ENCODE measurements at regions not wholly inside any gene's neighbourhood (a gene's known extent, or its start where the extent isn't known, plus 50 kb on each side); places are given as distances from the start of the nearest gene placed in this dataset.

GRCh38 chr1:58158506-58159433, 387.8 kb downstream of the OMA1 start:
- no peak for DNase-seq (ENCODE audit: extremely low read depth in 1 of 11, low read depth in 9 of 11, low spot score in 4 of 11)

DNA sequence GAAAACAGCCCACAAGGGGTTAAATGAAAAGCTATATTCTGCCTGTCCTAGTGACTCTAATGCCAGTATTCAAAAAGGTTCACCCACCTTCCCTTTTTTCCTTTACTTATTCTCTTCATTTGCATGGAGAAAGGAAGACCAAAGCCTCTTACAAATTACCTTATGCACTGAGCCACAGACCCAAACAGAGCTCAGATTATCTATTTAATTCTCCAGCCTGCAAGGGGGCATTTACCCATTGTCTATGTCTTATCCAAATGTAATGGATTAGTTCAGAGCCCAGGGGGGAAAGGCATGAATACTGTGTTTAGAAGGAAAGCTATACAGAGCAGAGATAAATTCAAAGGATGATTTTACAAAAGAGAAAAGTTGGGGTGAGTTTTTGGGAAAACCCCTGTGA, 388.5 kb downstream of the OMA1 start:
- no peak for DNase-seq (ENCODE audit: extremely low read depth in 1 of 11, low read depth in 9 of 11, low spot score in 4 of 11)

GRCh38 chr1:58157256-58157655, 389.3 kb downstream of the OMA1 start:
- no peak for DNase-seq (ENCODE audit: extremely low read depth in 1 of 11, low read depth in 9 of 11, low spot score in 4 of 11)

DNA sequence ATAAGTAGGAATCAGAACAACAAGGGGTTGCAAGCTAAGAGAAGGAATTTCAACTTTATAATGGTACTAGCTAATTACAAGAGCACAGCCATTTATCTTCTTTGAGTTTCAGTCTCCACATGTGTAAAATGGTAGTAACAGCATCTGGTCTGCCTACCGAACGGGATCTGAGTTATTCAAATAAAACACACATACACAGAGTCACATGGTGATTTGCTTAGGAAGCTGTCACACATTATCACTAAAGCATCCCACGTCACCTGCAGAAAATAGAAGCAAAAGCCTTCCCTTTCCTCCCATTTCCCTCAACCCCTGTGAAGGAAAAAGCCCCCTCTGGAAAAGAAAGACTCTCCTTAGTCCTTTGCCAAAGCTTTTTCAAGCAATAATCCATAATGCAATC, 389.7 kb downstream of the OMA1 start:
- no peak for DNase-seq (ENCODE audit: extremely low read depth in 1 of 11, low read depth in 9 of 11, low spot score in 4 of 11)

GRCh38 chr1:58156124-58156468, 390.4 kb downstream of the OMA1 start:
- DNase-seq (ENCODE audit: extremely low read depth in 1 of 11, low read depth in 9 of 11, low spot score in 4 of 11), result no peak

- DNase-seq (ENCODE audit: extremely low read depth in 1 of 11, low read depth in 9 of 11, low spot score in 4 of 11), result peak in 3 of 11 donors; percentile 2 to 10 (median 4)
Observed at GRCh38 chr1:58155418-58156123, 391.0 kb downstream of the OMA1 start.

DNA sequence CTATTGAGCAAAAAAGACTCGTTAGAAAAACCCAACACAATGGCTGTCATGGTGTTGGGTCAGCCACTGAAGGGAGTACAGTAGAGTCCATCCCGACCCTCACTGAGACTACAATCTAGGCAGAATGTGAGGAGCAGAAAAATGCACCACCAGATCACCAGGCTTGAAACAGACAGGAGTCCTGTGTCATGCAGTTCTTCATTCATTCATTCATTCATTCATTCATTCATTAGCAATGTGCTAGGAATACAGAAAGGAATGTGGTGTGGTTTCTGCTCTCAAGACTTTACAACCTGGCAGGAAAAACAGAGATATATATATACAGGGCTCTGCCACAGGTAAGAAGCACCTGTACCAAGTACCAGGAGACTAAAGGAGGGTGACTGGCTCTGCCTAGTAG, 392.3 kb downstream of the OMA1 start:
- no peak for DNase-seq (ENCODE audit: extremely low read depth in 1 of 11, low read depth in 9 of 11, low spot score in 4 of 11)

- DNase-seq (ENCODE audit: extremely low read depth in 1 of 11, low read depth in 9 of 11, low spot score in 4 of 11), result no peak
Observed at GRCh38 chr1:58152697-58153096, 393.8 kb downstream of the OMA1 start.

DNA sequence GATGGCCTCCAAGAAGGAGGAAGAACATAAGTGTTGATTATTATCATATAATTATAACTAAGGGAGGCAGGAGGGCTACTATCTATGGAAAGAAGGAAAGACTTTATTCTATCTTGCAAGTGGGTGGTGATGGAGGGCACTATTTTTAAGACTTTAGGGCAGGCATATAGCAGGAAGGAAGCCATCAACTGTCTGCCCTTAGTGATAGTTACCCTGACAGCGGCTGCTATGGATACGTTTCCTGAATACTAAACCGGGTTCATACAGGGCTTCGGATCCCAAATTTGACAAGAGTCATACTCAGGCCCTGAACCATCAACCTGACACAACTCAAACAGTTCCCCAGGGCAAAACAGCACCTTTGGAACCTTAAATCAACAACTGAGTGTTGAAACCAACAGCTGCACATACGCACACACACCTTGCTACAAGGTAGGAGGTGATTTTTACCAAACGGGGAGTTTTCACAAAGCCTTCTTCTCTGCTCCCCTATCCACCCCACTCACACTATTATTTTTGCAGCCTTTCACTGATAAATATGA, 397.2 kb downstream of the OMA1 start:
- no peak for DNase-seq (ENCODE audit: extremely low read depth in 1 of 11, low read depth in 9 of 11, low spot score in 4 of 11)

GRCh38 chr1:58144698-58145270, 401.7 kb downstream of the OMA1 start:
- DNase-seq (ENCODE audit: extremely low read depth in 1 of 11, low read depth in 9 of 11, low spot score in 4 of 11), result no peak

GRCh38 chr1:58143972-58144697, 402.4 kb downstream of the OMA1 start:
- no peak for DNase-seq (ENCODE audit: extremely low read depth in 1 of 11, low read depth in 9 of 11, low spot score in 4 of 11)

- peak in 3 of 11 donors; percentile 2 to 15 (median 4) for DNase-seq (ENCODE audit: extremely low read depth in 1 of 11, low read depth in 9 of 11, low spot score in 4 of 11)
Observed at GRCh38 chr1:58136387-58136786, 410.1 kb downstream of the OMA1 start.

DNA sequence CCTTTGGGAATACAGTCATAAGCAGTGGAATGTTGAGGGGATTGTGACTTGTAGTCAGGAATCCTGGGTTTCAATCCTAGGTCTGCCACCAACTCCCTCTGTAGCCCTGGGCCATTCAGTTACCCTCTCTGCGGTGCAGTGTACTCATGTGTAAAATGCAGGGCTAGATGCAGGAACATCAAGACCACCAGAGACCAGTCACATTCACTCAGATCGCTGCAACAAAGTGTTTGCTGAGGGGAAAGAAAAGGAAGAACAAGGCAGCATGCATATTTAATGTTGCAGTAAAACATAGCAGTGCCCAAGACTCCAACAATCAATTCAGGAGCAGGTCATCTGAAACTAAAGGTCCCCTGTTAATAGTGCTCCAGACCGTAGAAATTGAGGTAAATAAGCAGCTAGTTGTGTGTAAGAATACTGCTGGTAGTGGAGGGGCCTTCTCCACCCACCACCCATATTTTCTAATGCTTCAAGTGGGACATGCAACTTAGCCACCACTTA, 410.7 kb downstream of the OMA1 start:
- no peak for DNase-seq (ENCODE audit: extremely low read depth in 1 of 11, low read depth in 9 of 11, low spot score in 4 of 11)

DNA sequence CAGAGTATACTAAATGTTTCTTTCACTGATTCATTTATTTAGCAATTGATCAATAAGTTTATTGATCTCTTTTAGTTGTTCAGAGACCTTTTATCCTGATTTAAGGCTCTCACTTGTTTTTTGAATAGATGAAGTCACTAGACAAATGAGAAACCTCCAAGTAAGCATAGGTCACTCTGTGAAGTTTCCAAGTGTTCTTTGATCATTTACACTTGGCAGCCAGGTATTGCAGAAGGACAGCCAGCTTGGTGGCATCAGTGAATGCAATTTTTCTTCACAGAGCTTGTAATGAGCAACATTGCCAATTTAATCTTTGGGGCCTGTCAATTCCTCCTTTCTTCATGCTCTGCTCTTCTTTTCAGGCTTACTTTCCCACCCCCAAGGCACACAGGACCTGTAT, 413.0 kb downstream of the OMA1 start:
- DNase-seq (ENCODE audit: extremely low read depth in 1 of 11, low read depth in 9 of 11, low spot score in 4 of 11), result no peak

GRCh38 chr1:58123051-58123450, 423.5 kb downstream of the OMA1 start:
- DNase-seq (ENCODE audit: extremely low read depth in 1 of 11, low read depth in 9 of 11, low spot score in 4 of 11), result no peak

- DNase-seq (ENCODE audit: extremely low read depth in 1 of 11, low read depth in 9 of 11, low spot score in 4 of 11), result no peak
Observed at GRCh38 chr1:58119971-58120370, 426.6 kb downstream of the OMA1 start.

GRCh38 chr1:58116284-58116683, 430.2 kb downstream of the OMA1 start:
- DNase-seq (ENCODE audit: extremely low read depth in 1 of 11, low read depth in 9 of 11, low spot score in 4 of 11), result no peak

- DNase-seq (ENCODE audit: extremely low read depth in 1 of 11, low read depth in 9 of 11, low spot score in 4 of 11), result no peak
Observed at GRCh38 chr1:58109646-58110200, 436.8 kb downstream of the OMA1 start.

GRCh38 chr1:58108783-58109182, 437.7 kb downstream of the OMA1 start:
- DNase-seq (ENCODE audit: extremely low read depth in 1 of 11, low read depth in 9 of 11, low spot score in 4 of 11), result no peak

Measured in renal cortex interstitium (tissue), 11 donors.